ENCODE measurements at regions not wholly inside any gene's neighbourhood (a gene's known extent, or its start where the extent isn't known, plus 50 kb on each side); places are given as distances from the start of the nearest gene placed in this dataset.

- WGBS (ENCODE audit: low lambda C conversion rate), result 27% methylated on average over 1 of the region's 1 CpG
- in situ Hi-C loops (cut with HindIII; ENCODE audit: extremely low pct_ligation_motif_present, low pct_unique_long_range_greater_than_20kb), result no loop called here
- CTCF ChIA-PET (ENCODE audit: low intra/inter-chr PET ratio, low total read pairs), result no interaction called here
- TF ChIP-seq ZNF224 (CRISPR knock-in tag; IDR thresholded peaks at IDR 0.05) (no peak), RARA (CRISPR knock-in tag; IDR thresholded peaks at IDR 0.05) (no peak), ZNF724P (CRISPR knock-in tag; IDR thresholded peaks at IDR 0.05; ENCODE audit: borderline replicate concordance) (no peak), JARID2 (CRISPR knock-in tag; IDR thresholded peaks at IDR 0.05; ENCODE audit: insufficient replicate concordance) (no peak), KIAA2018 (CRISPR knock-in tag; IDR thresholded peaks at IDR 0.05; ENCODE audit: borderline replicate concordance) (no peak), NFKBIZ (CRISPR knock-in tag; IDR thresholded peaks at IDR 0.05) (no peak), ZSCAN22 (CRISPR knock-in tag; IDR thresholded peaks at IDR 0.05) (no peak), CENPBD1 (CRISPR knock-in tag; IDR thresholded peaks at IDR 0.05; ENCODE audit: borderline replicate concordance, low read depth) (no peak), ZBTB42 (CRISPR knock-in tag; IDR thresholded peaks at IDR 0.05) (no peak), ARID3A (IDR thresholded peaks at IDR 0.05; ENCODE audit: low read depth, low read length) (no peak)
Observed at GRCh38 chr9:81473708-81474107, 215.6 kb downstream of the TLE1 start.

More at GRCh38 chr9:81473708-81474107, 215.6 kb downstream of the TLE1 start:
- Histone ChIP-seq H3K27me3 (ENCODE audit: control insufficient read depth in 1 of 2, insufficient read depth in 2 of 2, low read length in 2 of 2) (no peaks in the 10 kb centered on the region; a peak in 2 of 5 replicates), H3K9me3 (ENCODE audit: low read length) (no peaks in the 10 kb centered on the region), H3K4me2 (ENCODE audit: low read depth, low read length) (no peak overlapping the region), H3K4me3 (replicated peaks in 1 of 3; ENCODE audit: insufficient read depth in 1 of 3, low read depth in 2 of 3, low read length in 3 of 3) (no peak overlapping the region), H3K27ac (ENCODE audit: extremely low read length, insufficient read depth, low read length) (no peak overlapping the region), H2AFZ (ENCODE audit: low read length) (no peak overlapping the region), H3K4me1 (ENCODE audit: insufficient read depth, low read length) (no peaks in the 10 kb centered on the region), H4K20me1 (ENCODE audit: insufficient read depth, low read length) (no peaks in the 10 kb centered on the region), H3K79me2 (ENCODE audit: insufficient read depth, low read length) (no peaks in the 10 kb centered on the region), H3K9ac (ENCODE audit: insufficient read depth, low read depth, low read length) (no peak overlapping the region), H3K36me3 (replicated peaks in 1 of 2; ENCODE audit: control insufficient read depth in 1 of 2, insufficient read depth in 2 of 2, low read length in 2 of 2) (no peaks in the 10 kb centered on the region)
- DNase-seq (ENCODE audit: low spot score) (no peak), FAIRE-seq (no peak), ATAC-seq (no peak)
- POLR2A ChIA-PET, result no interaction called here
- no TSS peak for BruUV-seq (replicated peaks)
- intact Hi-C loops (cut with micrococcal nuclease; ENCODE audit: unreplicated experiment), result no loop called here
